Keratinocyte (primary cell): ENCODE measurements at regions not wholly inside any gene's neighbourhood (a gene's known extent, or its start where the extent isn't known, plus 50 kb on each side); places are given as distances from the start of the nearest gene placed in this dataset.

Source experiments
- EZH2 ChIP-seq: IDR thresholded peaks from one replicate; pipeline ENCODE4 v1.6.1; 2012; ENCODE audit warnings: inconsistent platforms, mild to moderate bottlenecking, low read length, moderate library complexity
- TF ChIP-seq, protein P1 (sequence below), 3 experiments: IDR thresholded peaks in 1 of 3; conservative IDR thresholded peaks in 1 of 3; optimal IDR thresholded peaks in 1 of 3; 2 replicates in 2 of 3; 3 replicates in 1 of 3; pipeline versions ENCODE3 to v1.5.1; 2011; ENCODE audit warnings: low read length in 3 of 3, mild to moderate bottlenecking in 3 of 3, moderate library complexity in 2 of 3, control low read depth in 1 of 3, inconsistent platforms in 1 of 3; ENCODE audit not compliant: insufficient read depth in 2 of 3; ENCODE audit errors: extremely low read depth in 1 of 3

DNA sequence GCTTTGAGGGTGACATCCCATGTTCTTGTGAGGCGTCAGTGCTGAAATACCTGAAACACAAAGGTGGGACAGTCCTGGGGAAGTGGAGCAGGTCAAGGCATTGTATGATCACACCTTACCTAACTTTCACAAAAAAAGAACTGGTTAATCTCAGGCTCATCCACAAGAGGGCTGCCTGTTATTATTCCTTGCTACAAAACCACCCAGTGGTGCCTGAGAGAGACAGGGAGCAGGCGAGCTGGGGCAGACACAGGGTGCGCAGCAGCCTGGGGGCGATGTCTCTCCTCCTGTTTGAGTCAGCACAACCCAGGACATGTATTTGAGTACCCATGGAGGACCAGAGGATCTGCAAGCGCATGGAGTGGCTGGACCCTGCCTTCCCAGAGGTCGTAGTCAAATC lies 316.8 kb upstream of the ATP10A start:
- TF ChIP-seq, protein P1, sequence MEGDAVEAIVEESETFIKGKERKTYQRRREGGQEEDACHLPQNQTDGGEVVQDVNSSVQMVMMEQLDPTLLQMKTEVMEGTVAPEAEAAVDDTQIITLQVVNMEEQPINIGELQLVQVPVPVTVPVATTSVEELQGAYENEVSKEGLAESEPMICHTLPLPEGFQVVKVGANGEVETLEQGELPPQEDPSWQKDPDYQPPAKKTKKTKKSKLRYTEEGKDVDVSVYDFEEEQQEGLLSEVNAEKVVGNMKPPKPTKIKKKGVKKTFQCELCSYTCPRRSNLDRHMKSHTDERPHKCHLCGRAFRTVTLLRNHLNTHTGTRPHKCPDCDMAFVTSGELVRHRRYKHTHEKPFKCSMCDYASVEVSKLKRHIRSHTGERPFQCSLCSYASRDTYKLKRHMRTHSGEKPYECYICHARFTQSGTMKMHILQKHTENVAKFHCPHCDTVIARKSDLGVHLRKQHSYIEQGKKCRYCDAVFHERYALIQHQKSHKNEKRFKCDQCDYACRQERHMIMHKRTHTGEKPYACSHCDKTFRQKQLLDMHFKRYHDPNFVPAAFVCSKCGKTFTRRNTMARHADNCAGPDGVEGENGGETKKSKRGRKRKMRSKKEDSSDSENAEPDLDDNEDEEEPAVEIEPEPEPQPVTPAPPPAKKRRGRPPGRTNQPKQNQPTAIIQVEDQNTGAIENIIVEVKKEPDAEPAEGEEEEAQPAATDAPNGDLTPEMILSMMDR (optimal IDR thresholded peaks at IDR 0.05 in 1 of 3, IDR thresholded peaks at IDR 0.05 in 1 of 3, conservative IDR thresholded peaks at IDR 0.05 in 1 of 3; ENCODE audit: extremely low read depth in 1 of 3, insufficient read depth in 2 of 3, low read length in 3 of 3): no peak
- TF ChIP-seq EZH2: no peak
